DND-41 (cell line): ENCODE measurements at regions not wholly inside any gene's neighbourhood (a gene's known extent, or its start where the extent isn't known, plus 50 kb on each side); places are given as distances from the start of the nearest gene placed in this dataset.

ENCODE experiments used
- ATAC-seq: fragments of 200-7000 bp; cut with Tn5 transposase; 3 replicates; pipeline ENCODE4 v1.9.1; 2021; ENCODE audit warnings: low read depth; ENCODE audit not compliant: insufficient read depth
- DNase-seq: peaks from one replicate; pipeline ENCODE4 v3.0.0-alpha.2; 2020
- H2AFZ ChIP-seq: 2 replicates; pipeline ENCODE4 v1.6.0; 2012; ENCODE audit warnings: low read depth, low read length
- H3K27ac ChIP-seq: 2 replicates; pipeline ENCODE4 v1.5.1; 2012; ENCODE audit warnings: low read length, inconsistent platforms
- H3K27me3 ChIP-seq: fragments of 200-600 bp; sonication (generic); 2 replicates; pipeline ENCODE4 v1.6.0; 2012; ENCODE audit warnings: low read length, mild to moderate bottlenecking, inconsistent platforms; ENCODE audit not compliant: insufficient read depth, poor library complexity
- H3K36me3 ChIP-seq: 2 replicates; pipeline ENCODE4 v1.5.1; 2012; ENCODE audit warnings: low read length, inconsistent platforms; ENCODE audit not compliant: insufficient read depth
- H3K4me1 ChIP-seq: 2 replicates; pipeline ENCODE4 v1.5.1; 2012; ENCODE audit warnings: mild to moderate bottlenecking, low read length; ENCODE audit not compliant: insufficient read depth
- H3K4me2 ChIP-seq: 2 replicates; pipeline ENCODE4 v1.6.0; 2012; ENCODE audit warnings: mild to moderate bottlenecking, moderate library complexity, low read length, inconsistent platforms; ENCODE audit not compliant: insufficient read depth
- H3K4me3 ChIP-seq, 2 experiments: fragments of 200-600 bp in 1 of 2; shearing (Covaris generic) in 1 of 2; 2 replicates each; pipeline ENCODE4 v1.5.1; 2012 to 2016; ENCODE audit warnings: inconsistent platforms in 2 of 2, low read length in 2 of 2, mild to moderate bottlenecking in 2 of 2, low read depth in 1 of 2, moderate library complexity in 1 of 2
- H3K79me2 ChIP-seq: 2 replicates; pipeline ENCODE4 v1.6.0; 2012; ENCODE audit warnings: low read length, inconsistent platforms; ENCODE audit not compliant: insufficient read depth
- H3K9ac ChIP-seq: 2 replicates; pipeline ENCODE4 v1.6.0; 2012; ENCODE audit warnings: low read depth, mild to moderate bottlenecking, inconsistent platforms, low read length, moderate library complexity
- H3K9me3 ChIP-seq: 2 replicates; pipeline ENCODE4 v1.5.1; 2012; ENCODE audit warnings: low read length, moderate library complexity, mild to moderate bottlenecking, inconsistent platforms; ENCODE audit not compliant: insufficient read depth, severe bottlenecking
- H4K20me1 ChIP-seq: 2 replicates; pipeline ENCODE4 v1.6.0; 2012; ENCODE audit warnings: low read length; ENCODE audit not compliant: insufficient read depth
- CTCF ChIP-seq: IDR thresholded peaks from 2 replicates; pipeline ENCODE4 v1.5.1; 2012; ENCODE audit warnings: borderline replicate concordance, low read length, moderate library complexity, mild to moderate bottlenecking; ENCODE audit not compliant: poor library complexity, severe bottlenecking; ENCODE audit errors: extremely low read depth
- EZH2 ChIP-seq: IDR thresholded peaks from 3 replicates; pipeline ENCODE4 v1.6.1; 2012; ENCODE audit warnings: borderline replicate concordance, low read depth, mild to moderate bottlenecking, moderate library complexity, low read length, inconsistent platforms; ENCODE audit not compliant: severe bottlenecking

- Histone ChIP-seq H3K4me1 (peaks cover 2% of the 10 kb centered on the region; the same call in 1 of the 2 replicates), H3K36me3 (no peaks in the 10 kb centered on the region), H3K9me3 (no peaks in the 10 kb centered on the region), H2AFZ (no peak overlapping the region), H4K20me1 (no peaks in the 10 kb centered on the region), H3K27me3 (no peaks in the 10 kb centered on the region), H3K9ac (no peak overlapping the region), H3K4me3 (no peak overlapping the region), H3K79me2 (no peaks in the 10 kb centered on the region), H3K4me2 (no peak overlapping the region), H3K27ac (no peak overlapping the region)
- no peak for DNase-seq
- no peak for ATAC-seq
- TF ChIP-seq EZH2 = no peak
- TF ChIP-seq CTCF = no peak
Measured at GRCh38 chr4:135934026-135934425, 1598.3 kb downstream of the PCDH18 start.

GRCh38 chr4:135927651-135928050, 1604.6 kb downstream of the PCDH18 start:
- DNase-seq (no peak), ATAC-seq (no peak)

GRCh38 chr4:135921081-135921480, 1611.2 kb downstream of the PCDH18 start:
- Histone ChIP-seq H3K9ac (no peak overlapping the region), H2AFZ (no peak overlapping the region), H3K9me3 (no peaks in the 10 kb centered on the region), H4K20me1 (no peaks in the 10 kb centered on the region), H3K79me2 (no peaks in the 10 kb centered on the region), H3K4me3 (no peak overlapping the region), H3K4me2 (no peak overlapping the region), H3K27ac (no peak overlapping the region), H3K4me1 (no peaks in the 10 kb centered on the region), H3K27me3 (no peaks in the 10 kb centered on the region), H3K36me3 (no peaks in the 10 kb centered on the region)
- no peak for DNase-seq
- no peak for TF ChIP-seq CTCF
- no peak for TF ChIP-seq EZH2
- ATAC-seq = no peak

More at GRCh38 chr4:135927651-135928050, 1604.6 kb downstream of the PCDH18 start:
- H3K36me3 ChIP-seq = no peaks in the 10 kb centered on the region
- H3K79me2 ChIP-seq = no peaks in the 10 kb centered on the region
- H3K4me3 ChIP-seq = no peak overlapping the region
- H3K9me3 ChIP-seq = no peaks in the 10 kb centered on the region
- H3K4me1 ChIP-seq = no peaks in the 10 kb centered on the region
- no peak overlapping the region for H3K4me2 ChIP-seq
- TF ChIP-seq CTCF = no peak
- TF ChIP-seq EZH2 = no peak
- H3K27ac ChIP-seq = no peak overlapping the region
- no peaks in the 10 kb centered on the region for H3K27me3 ChIP-seq
- H3K9ac ChIP-seq = no peak overlapping the region
- no peak overlapping the region for H2AFZ ChIP-seq
- no peaks in the 10 kb centered on the region for H4K20me1 ChIP-seq

- TF ChIP-seq CTCF = no peak
- TF ChIP-seq EZH2 = no peak
- Histone ChIP-seq H3K27me3 (no peaks in the 10 kb centered on the region), H4K20me1 (no peaks in the 10 kb centered on the region), H3K79me2 (no peaks in the 10 kb centered on the region), H3K9me3 (no peaks in the 10 kb centered on the region), H3K36me3 (no peaks in the 10 kb centered on the region), H3K4me2 (no peak overlapping the region), H3K27ac (no peak overlapping the region), H3K4me1 (no peaks in the 10 kb centered on the region), H3K9ac (no peak overlapping the region), H2AFZ (no peak overlapping the region), H3K4me3 (no peak overlapping the region)
- DNase-seq (no peak), ATAC-seq (no peak)
Measured at GRCh38 chr4:135917011-135917410, 1615.3 kb downstream of the PCDH18 start.
